OCI-LY1 (cell line): ENCODE measurements at regions not wholly inside any gene's neighbourhood (a gene's known extent, or its start where the extent isn't known, plus 50 kb on each side); places are given as distances from the start of the nearest gene placed in this dataset.

Experiments used
- H2AFZ ChIP-seq: fragments of 200-600 bp; sonication (generic), shearing (Covaris generic); 2 replicates; pipeline ENCODE4 v1.6.0; 2014; ENCODE audit warnings: antibody characterized with exemption, mild to moderate bottlenecking, low read length
- H3F3A ChIP-seq: fragments of 200-600 bp; sonication (generic), shearing (Covaris generic); 2 replicates; pipeline ENCODE4 v1.6.0; 2014; ENCODE audit warnings: mild to moderate bottlenecking, antibody characterized with exemption, low read length, moderate library complexity; ENCODE audit not compliant: insufficient read depth
- H3K27ac ChIP-seq: fragments of 200-600 bp; sonication (generic); 2 replicates; pipeline ENCODE4 v1.5.1; 2014; ENCODE audit warnings: low read length, mixed run types, mild to moderate bottlenecking, low read depth; ENCODE audit not compliant: poor library complexity, severe bottlenecking
- H3K27me3 ChIP-seq: fragments of 200-600 bp; sonication (generic); 2 replicates; pipeline ENCODE4 v1.6.0; 2014; ENCODE audit warnings: antibody characterized with exemption, mild to moderate bottlenecking, low read length, moderate library complexity; ENCODE audit not compliant: insufficient read depth
- H3K36me3 ChIP-seq: fragments of 200-600 bp; sonication (generic); 2 replicates; pipeline ENCODE4 v1.6.1; 2014; ENCODE audit warnings: mild to moderate bottlenecking, antibody characterized with exemption, low read length, moderate library complexity, mixed read lengths; ENCODE audit not compliant: insufficient read depth
- H3K4me1 ChIP-seq: fragments of 200-600 bp; sonication (generic); 2 replicates; pipeline ENCODE4 v1.5.1; 2014; ENCODE audit warnings: mild to moderate bottlenecking, low read length, moderate library complexity; ENCODE audit not compliant: insufficient read depth, severe bottlenecking
- H3K4me2 ChIP-seq: fragments of 200-600 bp; sonication (generic), shearing (Covaris generic); 2 replicates; pipeline ENCODE4 v1.6.1; 2014; ENCODE audit warnings: low read length
- H3K4me3 ChIP-seq: fragments of 200-600 bp; sonication (generic); 2 replicates; pipeline ENCODE4 v1.5.1; 2014; ENCODE audit warnings: low read length, low read depth, mild to moderate bottlenecking, mixed read lengths; ENCODE audit not compliant: poor library complexity, severe bottlenecking
- H3K79me2 ChIP-seq: fragments of 200-600 bp; shearing (Covaris generic); 2 replicates; pipeline ENCODE4 v1.6.1; 2016; ENCODE audit warnings: mixed run types, low read length, mixed read lengths; ENCODE audit not compliant: insufficient read depth
- H3K9ac ChIP-seq: fragments of 200-600 bp; sonication (generic), shearing (Covaris generic); 2 replicates; pipeline ENCODE4 v1.6.1; 2014; ENCODE audit warnings: mild to moderate bottlenecking, low read length, mixed read lengths
- H3K9me2 ChIP-seq: fragments of 200-600 bp; sonication (generic), shearing (Covaris generic); 2 replicates; pipeline ENCODE4 v1.6.1; 2014; ENCODE audit warnings: low read depth, mild to moderate bottlenecking, low read length, mixed read lengths
- H3K9me3 ChIP-seq: fragments of 200-600 bp; shearing (Covaris generic); 2 replicates; pipeline ENCODE4 v1.6.1; 2014; ENCODE audit warnings: low read length, mixed read lengths
- H4K20me1 ChIP-seq: fragments of 200-600 bp; sonication (generic), shearing (Covaris generic); 2 replicates; pipeline ENCODE4 v1.6.0; 2016; ENCODE audit warnings: mild to moderate bottlenecking, low read length; ENCODE audit not compliant: insufficient read depth
- EZH2 ChIP-seq: fragments of 200-600 bp; sonication (generic), shearing (Covaris generic); IDR thresholded peaks from 2 replicates; pipeline ENCODE4 v1.8.0; 2017; ENCODE audit warnings: borderline replicate concordance, mixed run types, mild to moderate bottlenecking, antibody characterized with exemption, low read length, moderate library complexity, mixed read lengths
- TF ChIP-seq, protein P1 (sequence below): fragments of 200-600 bp; sonication (generic), shearing (Covaris generic); IDR thresholded peaks from 2 replicates; pipeline ENCODE4 v1.5.1; 2017; ENCODE audit warnings: mild to moderate bottlenecking, antibody characterized with exemption, low read length, moderate library complexity, mixed read lengths

DNA sequence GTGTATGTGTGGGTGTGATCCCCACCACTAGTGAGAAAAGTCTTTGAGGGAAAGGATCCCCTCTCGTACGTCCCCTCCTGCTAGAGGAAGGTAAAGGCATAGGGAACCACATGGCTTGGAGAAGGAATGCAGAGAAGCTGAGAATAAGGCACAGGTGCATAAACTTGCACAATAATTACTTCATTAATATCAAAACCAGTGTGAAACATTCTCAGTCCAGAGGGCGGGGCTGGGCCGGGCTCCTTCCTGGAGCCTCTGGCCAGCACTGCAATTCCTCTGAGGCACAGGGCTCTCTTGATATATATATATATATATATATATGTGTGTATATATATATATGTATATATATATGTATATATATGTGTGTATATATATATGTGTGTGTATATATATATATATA lies 162.6 kb downstream of the TSEN15 start:
- Histone ChIP-seq H3K4me2 (no peak overlapping the region), H3K27me3 (no peaks in the 10 kb centered on the region), H3K9me2 (no peaks in the 10 kb centered on the region), H3K9me3 (no peaks in the 10 kb centered on the region), H2AFZ (no peak overlapping the region), H3K27ac (no peak overlapping the region), H3K9ac (no peak overlapping the region), H3K4me1 (no peaks in the 10 kb centered on the region), H3K79me2 (no peaks in the 10 kb centered on the region), H3K4me3 (no peak overlapping the region), H4K20me1 (no peaks in the 10 kb centered on the region), H3F3A (no peaks in the 10 kb centered on the region), H3K36me3 (no peaks in the 10 kb centered on the region)
- TF ChIP-seq, protein P1, sequence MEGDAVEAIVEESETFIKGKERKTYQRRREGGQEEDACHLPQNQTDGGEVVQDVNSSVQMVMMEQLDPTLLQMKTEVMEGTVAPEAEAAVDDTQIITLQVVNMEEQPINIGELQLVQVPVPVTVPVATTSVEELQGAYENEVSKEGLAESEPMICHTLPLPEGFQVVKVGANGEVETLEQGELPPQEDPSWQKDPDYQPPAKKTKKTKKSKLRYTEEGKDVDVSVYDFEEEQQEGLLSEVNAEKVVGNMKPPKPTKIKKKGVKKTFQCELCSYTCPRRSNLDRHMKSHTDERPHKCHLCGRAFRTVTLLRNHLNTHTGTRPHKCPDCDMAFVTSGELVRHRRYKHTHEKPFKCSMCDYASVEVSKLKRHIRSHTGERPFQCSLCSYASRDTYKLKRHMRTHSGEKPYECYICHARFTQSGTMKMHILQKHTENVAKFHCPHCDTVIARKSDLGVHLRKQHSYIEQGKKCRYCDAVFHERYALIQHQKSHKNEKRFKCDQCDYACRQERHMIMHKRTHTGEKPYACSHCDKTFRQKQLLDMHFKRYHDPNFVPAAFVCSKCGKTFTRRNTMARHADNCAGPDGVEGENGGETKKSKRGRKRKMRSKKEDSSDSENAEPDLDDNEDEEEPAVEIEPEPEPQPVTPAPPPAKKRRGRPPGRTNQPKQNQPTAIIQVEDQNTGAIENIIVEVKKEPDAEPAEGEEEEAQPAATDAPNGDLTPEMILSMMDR, result no peak

DNA sequence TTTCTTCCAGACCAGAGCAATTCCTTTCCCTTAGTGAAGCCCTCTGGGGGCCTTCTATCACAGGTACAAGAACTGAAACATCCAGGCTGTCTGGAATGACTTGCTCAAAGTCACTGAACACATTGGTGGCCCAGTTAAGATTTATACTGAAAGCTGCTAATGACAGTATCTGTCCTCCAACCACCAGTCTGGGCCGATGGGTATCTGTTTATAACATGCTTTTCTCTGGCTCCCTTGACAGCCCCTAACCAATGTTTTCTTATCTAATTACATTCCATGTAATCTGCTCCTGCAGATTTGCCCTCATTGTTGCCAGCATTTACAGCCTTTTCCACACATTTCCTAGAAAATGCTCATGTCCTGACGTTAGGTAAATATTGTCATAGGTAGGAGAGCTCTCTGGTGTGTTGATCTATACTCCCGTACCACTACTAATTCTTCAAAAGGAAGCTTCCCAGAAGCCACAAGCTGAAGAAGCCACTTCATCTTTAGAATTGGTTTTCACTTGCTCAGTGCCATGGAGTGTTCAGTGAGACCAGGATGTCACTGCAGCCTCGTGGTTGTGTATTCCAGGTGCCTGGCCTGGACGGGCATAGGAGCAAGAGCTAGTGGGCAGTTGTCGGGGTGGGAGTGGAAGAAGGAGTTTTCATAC lies 163.9 kb downstream of the TSEN15 start:
- no peaks in the 10 kb centered on the region for H3K27me3 ChIP-seq

DNA sequence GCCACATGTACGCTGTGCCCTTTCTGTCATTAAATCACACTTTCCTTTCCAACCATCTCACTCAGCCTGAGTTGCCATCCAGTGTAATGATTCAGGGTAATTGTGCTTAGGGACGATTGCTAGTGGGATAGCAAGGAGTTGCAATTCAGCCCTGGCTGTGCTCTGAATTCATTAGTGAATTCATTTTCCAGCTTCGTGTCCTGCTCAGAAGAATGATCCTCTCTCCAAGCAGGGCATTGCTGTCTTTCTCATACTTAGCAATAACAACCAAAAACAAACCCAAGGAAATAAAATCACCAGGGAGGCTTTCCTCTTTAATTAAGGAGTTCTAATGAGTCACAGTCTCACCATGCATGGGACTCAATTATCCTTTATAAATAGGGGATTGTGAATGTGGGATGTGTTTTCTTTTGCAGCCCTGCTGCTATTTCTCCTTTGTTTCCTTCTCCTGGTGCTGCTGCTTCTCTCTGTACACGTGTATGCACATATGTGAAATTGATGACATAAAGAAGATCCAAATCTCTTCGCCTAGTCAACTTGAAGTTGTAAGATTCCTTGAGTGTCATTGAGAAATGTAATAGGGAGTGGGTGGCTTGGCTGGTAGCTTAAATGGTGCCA lies 167.0 kb downstream of the TSEN15 start:
- no peaks in the 10 kb centered on the region for H3K27me3 ChIP-seq
- no peaks in the 10 kb centered on the region for H3F3A ChIP-seq
- H3K9ac ChIP-seq, result no peak overlapping the region
- no peak overlapping the region for H3K27ac ChIP-seq
- H3K79me2 ChIP-seq, result no peaks in the 10 kb centered on the region
- no peaks in the 10 kb centered on the region for H4K20me1 ChIP-seq
- H3K4me3 ChIP-seq, result no peak overlapping the region
- H3K9me2 ChIP-seq, result no peaks in the 10 kb centered on the region
- no peak overlapping the region for H2AFZ ChIP-seq
- no peak overlapping the region for H3K4me2 ChIP-seq
- H3K36me3 ChIP-seq, result no peaks in the 10 kb centered on the region
- H3K4me1 ChIP-seq, result no peaks in the 10 kb centered on the region
- TF ChIP-seq, protein P1, result no peak
- no peak for TF ChIP-seq EZH2
- no peaks in the 10 kb centered on the region for H3K9me3 ChIP-seq

More for the DNA sequence above, 163.9 kb downstream of the TSEN15 start:
- Histone ChIP-seq H4K20me1 (no peaks in the 10 kb centered on the region), H3K9ac (no peak overlapping the region), H3K9me3 (no peaks in the 10 kb centered on the region), H3K79me2 (no peaks in the 10 kb centered on the region), H3F3A (no peaks in the 10 kb centered on the region), H3K36me3 (no peaks in the 10 kb centered on the region), H3K4me3 (no peak overlapping the region), H3K9me2 (no peaks in the 10 kb centered on the region), H2AFZ (no peak overlapping the region), H3K4me1 (no peaks in the 10 kb centered on the region), H3K4me2 (no peak overlapping the region), H3K27ac (no peak overlapping the region)
- no peak for TF ChIP-seq EZH2
- TF ChIP-seq, protein P1, result no peak
